GM12891 (cell line): ENCODE measurements at regions not wholly inside any gene's neighbourhood (a gene's known extent, or its start where the extent isn't known, plus 50 kb on each side); places are given as distances from the start of the nearest gene placed in this dataset.

Source experiments
- PAX5 ChIP-seq: IDR thresholded peaks from 2 replicates; pipeline ENCODE4 v1.6.1; 2011; ENCODE audit warnings: low read length, moderate library complexity, mild to moderate bottlenecking; ENCODE audit not compliant: insufficient read depth, severe bottlenecking
- POLR2A ChIP-seq: IDR thresholded peaks from 2 replicates; pipeline ENCODE4 v1.6.1; 2011; ENCODE audit warnings: low read depth, low read length, control low read depth
- POLR2AphosphoS5 ChIP-seq: IDR thresholded peaks from 2 replicates; pipeline ENCODE4 v1.6.1; 2011; ENCODE audit warnings: low read depth, low read length, control low read depth
- POU2F2 ChIP-seq: IDR thresholded peaks from 2 replicates; pipeline ENCODE4 v1.6.1; 2011; ENCODE audit warnings: low read depth, mild to moderate bottlenecking, control low read depth, low read length, moderate library complexity
- TAF1 ChIP-seq: IDR thresholded peaks from 2 replicates; pipeline ENCODE4 v1.6.1; 2011; ENCODE audit warnings: low read depth, low read length, control low read depth

- no peak for TF ChIP-seq TAF1
- TF ChIP-seq POLR2A = no peak
- TF ChIP-seq POLR2AphosphoS5 = no peak
- no peak for TF ChIP-seq POU2F2
- TF ChIP-seq PAX5 = no peak
Measured at GRCh38 chr12:105552056-105552455, 221.6 kb downstream of the C12orf75 start.
